Choroid plexus epithelial cell (primary cell): ENCODE measurements at regions not wholly inside any gene's neighbourhood (a gene's known extent, or its start where the extent isn't known, plus 50 kb on each side); places are given as distances from the start of the nearest gene placed in this dataset.
A peak's percentile ranks its signal among the peaks of the same experiment; 100 is the strongest.

ENCODE experiments used
- DNase-seq: peaks from one replicate; pipeline ENCODE4 v3.0.0-alpha.2; 2010; ENCODE audit warnings: low read depth
- H3K4me3 ChIP-seq: 2 replicates; pipeline ENCODE4 v1.5.1; 2011; ENCODE audit warnings: low read depth, mild to moderate bottlenecking, control low read depth, low read length, moderate library complexity
- TF ChIP-seq, protein P1 (sequence below): conservative IDR thresholded peaks from 2 replicates; pipeline ENCODE4 v1.5.1; 2011; ENCODE audit warnings: low read depth, mild to moderate bottlenecking, control low read depth, inconsistent platforms, low read length, moderate library complexity

DNA sequence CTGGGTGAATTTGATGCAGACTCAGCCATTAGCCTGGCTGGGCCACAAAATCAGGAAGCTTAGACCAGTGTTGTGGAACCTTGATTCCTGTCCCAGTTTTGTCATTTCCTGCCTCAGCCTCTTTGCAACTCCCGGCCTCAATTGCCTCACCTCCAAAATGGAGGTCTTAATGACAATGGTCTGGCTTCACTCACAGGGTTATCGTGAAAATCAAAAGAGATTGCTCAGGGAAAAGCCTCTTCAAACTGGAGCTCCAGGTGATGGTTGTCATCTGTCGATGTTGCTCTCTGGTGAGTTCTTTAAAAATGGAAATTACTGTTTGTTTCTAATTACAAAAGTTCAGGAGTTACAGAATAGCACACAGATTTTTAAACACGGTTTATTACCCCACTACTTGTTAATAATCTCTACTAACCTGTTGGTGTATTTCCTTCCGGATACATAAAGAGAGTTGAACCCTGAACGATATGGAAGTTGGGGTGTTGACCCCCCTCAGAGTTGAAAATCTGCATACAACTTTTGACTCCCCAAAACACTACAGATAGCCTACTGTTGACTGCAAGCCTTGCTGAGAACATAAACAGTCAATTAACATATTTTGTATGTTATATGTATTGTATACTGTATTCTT lies 109.9 kb upstream of the CPEB4 start:
- no peak for DNase-seq
- no peak overlapping the region for H3K4me3 ChIP-seq
- TF ChIP-seq, protein P1, sequence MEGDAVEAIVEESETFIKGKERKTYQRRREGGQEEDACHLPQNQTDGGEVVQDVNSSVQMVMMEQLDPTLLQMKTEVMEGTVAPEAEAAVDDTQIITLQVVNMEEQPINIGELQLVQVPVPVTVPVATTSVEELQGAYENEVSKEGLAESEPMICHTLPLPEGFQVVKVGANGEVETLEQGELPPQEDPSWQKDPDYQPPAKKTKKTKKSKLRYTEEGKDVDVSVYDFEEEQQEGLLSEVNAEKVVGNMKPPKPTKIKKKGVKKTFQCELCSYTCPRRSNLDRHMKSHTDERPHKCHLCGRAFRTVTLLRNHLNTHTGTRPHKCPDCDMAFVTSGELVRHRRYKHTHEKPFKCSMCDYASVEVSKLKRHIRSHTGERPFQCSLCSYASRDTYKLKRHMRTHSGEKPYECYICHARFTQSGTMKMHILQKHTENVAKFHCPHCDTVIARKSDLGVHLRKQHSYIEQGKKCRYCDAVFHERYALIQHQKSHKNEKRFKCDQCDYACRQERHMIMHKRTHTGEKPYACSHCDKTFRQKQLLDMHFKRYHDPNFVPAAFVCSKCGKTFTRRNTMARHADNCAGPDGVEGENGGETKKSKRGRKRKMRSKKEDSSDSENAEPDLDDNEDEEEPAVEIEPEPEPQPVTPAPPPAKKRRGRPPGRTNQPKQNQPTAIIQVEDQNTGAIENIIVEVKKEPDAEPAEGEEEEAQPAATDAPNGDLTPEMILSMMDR: no peak

DNA sequence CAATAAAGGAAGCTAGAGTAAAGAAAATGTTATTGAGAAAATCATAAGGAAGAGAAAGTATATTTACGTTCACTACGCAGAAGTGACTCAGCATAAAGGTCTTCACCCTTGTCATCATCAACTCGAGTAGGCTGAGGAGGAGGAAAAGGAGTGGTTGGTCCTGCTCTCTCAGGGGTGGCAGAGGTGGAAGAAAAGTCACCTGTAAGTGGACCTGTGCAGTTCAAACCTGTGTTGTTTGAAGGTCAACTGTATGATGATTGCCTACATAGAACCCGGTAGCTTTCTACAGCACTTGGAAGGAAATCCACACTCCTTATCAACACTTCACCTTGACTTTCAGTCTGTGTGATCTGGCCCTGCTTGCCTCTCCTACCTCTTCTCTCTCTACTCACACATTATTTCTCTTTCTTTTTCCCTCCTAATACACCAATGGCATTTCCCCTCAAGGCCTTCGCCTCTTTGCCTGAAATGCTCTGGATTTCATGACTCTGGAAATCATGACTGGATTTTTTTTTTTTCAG lies 109.3 kb upstream of the CPEB4 start:
- TF ChIP-seq, protein P1: no peak
- no peak overlapping the region for H3K4me3 ChIP-seq
- DNase-seq: peak; percentile 71

DNA sequence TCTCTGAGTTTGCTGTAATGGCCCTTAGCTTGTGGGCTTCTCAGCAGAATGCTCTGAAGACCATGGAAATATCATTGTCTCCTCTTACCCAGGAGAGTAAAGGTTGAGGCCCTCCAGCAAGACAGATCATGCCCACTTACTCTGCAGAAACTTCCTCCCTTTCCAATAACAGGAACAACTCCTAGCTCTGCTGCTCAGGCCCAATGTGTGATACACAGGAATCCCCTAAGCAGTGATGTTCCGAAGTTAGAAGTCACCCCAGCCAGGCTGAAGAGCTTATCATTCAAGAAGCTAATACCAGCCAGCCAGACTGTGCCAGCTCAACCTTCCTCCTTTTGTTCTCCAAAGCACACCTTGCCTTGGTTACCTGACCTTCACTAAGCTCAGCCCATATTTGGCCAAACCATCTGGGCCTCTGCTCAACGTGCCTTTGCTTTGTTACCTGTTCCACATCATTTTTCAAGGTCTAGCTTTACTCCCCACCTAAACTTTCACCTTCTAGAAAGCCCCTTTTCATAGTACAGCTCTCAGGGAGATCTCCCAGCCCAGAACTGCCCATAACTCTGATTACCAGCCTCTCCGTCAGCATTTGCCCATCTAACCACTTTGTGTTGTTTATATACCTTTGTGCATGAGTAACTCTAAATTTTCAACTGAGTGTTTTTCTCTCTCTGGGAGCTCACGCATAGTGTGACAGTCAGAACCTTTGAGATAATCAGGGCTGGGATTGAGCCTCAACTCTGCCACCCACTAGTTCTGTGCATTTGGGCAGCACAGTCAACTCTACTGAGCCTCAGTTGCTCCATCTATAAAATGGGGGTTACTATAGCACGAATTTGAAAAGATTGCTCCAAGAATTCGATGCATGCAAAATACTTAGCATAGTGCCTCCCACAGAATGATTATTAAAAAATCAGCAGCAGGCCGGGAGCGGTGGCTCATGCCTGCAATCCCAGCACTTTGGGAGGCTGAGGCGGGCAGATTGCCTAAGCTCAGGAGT lies 107.6 kb upstream of the CPEB4 start:
- H3K4me3 ChIP-seq: no peak overlapping the region
- DNase-seq: no peak
- TF ChIP-seq, protein P1: no peak

DNA sequence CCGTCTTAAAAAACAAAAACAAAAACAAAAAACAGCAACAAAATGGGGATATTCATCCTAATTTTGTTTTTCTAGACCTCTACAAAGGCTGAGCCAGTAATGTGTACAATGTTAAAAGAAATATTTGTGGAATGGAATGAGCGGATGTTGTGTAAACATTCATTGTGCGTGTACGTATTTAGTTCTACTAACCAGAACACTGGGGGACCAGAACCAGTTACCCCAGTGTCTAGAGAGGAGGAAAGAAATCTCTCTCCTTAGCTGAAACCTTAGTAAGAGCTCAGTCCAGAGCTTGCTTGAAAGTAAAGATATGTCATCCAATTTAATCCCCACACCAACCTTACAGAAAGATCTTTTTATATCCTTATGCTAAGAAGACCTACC lies 106.7 kb upstream of the CPEB4 start:
- peak; percentile 79 for DNase-seq
- no peak overlapping the region for H3K4me3 ChIP-seq
- TF ChIP-seq, protein P1: no peak

DNA sequence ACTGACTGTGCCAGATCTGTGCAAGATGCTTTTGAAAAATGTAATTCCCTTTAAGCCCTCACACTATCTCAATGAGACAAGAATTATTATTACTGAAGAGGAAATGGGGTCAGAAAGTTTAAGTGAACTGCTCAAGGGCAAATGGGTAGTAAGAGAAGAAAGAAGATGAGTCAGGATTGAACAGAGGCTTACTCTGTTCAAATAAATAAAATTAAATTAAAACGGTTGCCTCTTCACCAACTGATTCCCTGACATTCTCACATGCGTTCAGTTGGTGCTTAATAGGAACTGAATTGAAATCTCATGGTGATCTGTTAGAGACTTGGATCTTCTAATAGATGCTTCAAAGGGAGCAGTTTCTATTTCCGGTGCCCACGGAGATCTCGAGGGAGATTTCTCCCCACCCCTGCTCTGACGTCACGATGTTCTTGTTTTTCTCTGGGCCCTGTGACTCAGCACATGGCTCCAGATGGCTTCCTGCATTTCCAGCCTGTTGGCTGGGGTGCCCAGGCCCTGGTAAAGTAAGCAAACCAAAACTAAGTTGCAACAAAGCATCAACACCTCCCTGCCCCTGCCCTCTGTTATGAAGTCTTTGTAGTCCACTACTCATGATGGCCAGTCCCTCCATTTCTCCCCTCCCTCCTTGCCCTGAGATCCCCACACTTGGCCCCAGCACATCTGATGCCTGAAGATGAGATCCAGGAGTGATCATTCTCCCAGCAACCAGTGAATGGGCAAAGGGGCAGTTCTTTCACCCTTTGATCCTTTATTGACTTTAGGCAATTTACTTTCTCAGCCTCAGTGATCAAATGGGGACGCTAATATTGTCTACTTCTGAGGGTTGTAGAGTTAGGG lies 106.1 kb upstream of the CPEB4 start:
- TF ChIP-seq, protein P1: no peak
- peak; percentile 95 for DNase-seq
- no peak overlapping the region for H3K4me3 ChIP-seq

DNA sequence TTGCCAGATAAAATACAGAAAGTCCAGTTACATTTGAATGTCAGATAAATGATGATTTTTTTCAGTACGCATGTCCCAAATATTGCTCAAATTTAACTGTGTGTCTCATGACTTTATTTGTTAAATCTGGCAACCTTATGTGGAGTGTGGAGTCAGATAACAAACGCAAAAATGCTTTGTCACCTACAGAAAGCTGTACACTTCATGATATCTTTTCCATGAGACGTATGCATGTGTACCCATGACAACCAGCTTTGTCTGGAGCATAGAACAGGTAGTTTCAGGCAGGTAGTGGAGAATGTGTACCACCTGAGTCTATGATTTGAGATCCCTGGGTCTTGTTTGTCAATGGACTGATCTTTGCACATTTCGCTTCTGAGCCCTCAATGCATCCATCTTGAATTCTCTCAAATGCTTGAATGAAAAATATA lies 105.5 kb upstream of the CPEB4 start:
- DNase-seq: peak; percentile 36
- TF ChIP-seq, protein P1: no peak
- H3K4me3 ChIP-seq: no peak overlapping the region
